ENCODE measurements at regions not wholly inside any gene's neighbourhood (a gene's known extent, or its start where the extent isn't known, plus 50 kb on each side); places are given as distances from the start of the nearest gene placed in this dataset.
"Not testable (repeated sequence)": the region's sequence is repeated elsewhere in the genome, so short reads cannot be mapped to it uniquely, and the experiment has no call there.

DNA sequence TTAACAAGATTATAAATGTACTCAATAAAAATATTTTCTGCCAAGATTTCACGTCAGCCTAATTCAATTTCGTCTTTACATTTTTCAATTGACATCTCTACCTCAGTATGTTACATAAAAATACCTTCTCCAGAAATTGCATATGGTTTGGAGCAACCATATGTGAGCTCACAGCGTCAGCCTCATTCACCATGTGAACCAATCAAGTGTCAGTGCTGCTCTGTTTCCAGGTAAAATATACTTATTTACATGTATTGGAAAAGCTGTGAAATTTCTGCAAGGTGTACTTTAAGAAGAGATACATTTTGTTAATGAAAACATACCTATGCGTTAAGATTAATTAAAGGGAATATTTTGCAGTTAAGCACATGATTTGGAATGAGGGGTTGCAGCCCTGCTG is 110.7 kb upstream of the PRSS1 start:
- no peak for DNase-seq (ENCODE audit: low read depth)

GRCh38 chr7:142637240-142637639 is 112.0 kb upstream of the PRSS1 start:
- DNase-seq (ENCODE audit: low read depth): no peak
- TF ChIP-seq, protein P1, sequence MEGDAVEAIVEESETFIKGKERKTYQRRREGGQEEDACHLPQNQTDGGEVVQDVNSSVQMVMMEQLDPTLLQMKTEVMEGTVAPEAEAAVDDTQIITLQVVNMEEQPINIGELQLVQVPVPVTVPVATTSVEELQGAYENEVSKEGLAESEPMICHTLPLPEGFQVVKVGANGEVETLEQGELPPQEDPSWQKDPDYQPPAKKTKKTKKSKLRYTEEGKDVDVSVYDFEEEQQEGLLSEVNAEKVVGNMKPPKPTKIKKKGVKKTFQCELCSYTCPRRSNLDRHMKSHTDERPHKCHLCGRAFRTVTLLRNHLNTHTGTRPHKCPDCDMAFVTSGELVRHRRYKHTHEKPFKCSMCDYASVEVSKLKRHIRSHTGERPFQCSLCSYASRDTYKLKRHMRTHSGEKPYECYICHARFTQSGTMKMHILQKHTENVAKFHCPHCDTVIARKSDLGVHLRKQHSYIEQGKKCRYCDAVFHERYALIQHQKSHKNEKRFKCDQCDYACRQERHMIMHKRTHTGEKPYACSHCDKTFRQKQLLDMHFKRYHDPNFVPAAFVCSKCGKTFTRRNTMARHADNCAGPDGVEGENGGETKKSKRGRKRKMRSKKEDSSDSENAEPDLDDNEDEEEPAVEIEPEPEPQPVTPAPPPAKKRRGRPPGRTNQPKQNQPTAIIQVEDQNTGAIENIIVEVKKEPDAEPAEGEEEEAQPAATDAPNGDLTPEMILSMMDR (conservative IDR thresholded peaks at IDR 0.05; ENCODE audit: low read depth, low read length): no peak
- no peak overlapping the region for H3K4me3 ChIP-seq (ENCODE audit: low read depth, low read length)

More for the DNA sequence above, 110.7 kb upstream of the PRSS1 start:
- TF ChIP-seq, protein P1 (conservative IDR thresholded peaks at IDR 0.05; ENCODE audit: low read depth, low read length): no peak
- no peak overlapping the region for H3K4me3 ChIP-seq (ENCODE audit: low read depth, low read length)

DNA sequence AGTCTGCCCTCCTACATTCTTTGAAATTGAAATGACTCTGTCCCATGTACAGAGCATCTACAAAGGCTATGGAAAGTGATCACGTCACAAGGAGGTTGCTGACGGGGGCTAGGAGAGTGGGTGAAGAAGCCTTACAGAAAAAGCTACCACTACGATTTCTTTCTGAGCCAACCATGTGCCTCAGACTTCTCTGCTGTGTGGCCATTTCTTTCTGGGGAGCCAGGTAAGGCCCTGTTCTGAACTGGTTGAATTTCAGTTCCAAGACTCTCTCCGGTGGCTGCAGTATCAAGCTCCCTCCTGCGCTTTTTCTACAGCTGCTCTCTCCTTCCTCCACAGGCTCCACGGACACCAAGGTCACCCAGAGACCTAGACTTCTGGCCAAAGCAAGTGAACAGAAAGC is 112.5 kb upstream of the PRSS1 start:
- DNase-seq (ENCODE audit: low read depth): no peak
- TF ChIP-seq, protein P1 (conservative IDR thresholded peaks at IDR 0.05; ENCODE audit: low read depth, low read length): no peak
- H3K4me3 ChIP-seq (ENCODE audit: low read depth, low read length): no peak overlapping the region

DNA sequence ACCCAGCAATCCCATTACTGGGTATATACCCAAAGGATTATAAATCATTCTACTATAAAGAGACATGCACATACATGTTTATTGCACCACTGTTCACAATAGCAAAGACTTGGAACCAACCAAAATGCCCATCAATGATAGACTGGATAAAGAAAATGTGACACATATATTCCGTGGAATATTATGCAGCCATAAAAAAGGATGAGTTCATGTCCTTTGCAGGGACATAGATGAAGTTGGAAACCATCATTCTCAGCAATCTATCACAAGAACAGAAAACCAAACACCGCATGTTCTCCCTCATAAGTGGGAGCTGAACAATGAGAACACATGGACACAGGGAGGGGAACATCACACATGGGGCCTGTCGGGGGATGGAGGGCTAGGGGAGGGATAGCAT is 113.2 kb upstream of the PRSS1 start:
- not testable (repeated sequence) for H3K4me3 ChIP-seq (ENCODE audit: low read depth, low read length); DNase-seq (ENCODE audit: low read depth)

GRCh38 chr7:142632271-142633134 is 116.8 kb upstream of the PRSS1 start:
- TF ChIP-seq, protein P1 (conservative IDR thresholded peaks at IDR 0.05; ENCODE audit: low read depth, low read length): peak; percentile 78
- no peak for DNase-seq (ENCODE audit: low read depth)
- no peak overlapping the region for H3K4me3 ChIP-seq (ENCODE audit: low read depth, low read length)

- TF ChIP-seq, protein P1 (conservative IDR thresholded peaks at IDR 0.05; ENCODE audit: low read depth, low read length): no peak
- no peak overlapping the region for H3K4me3 ChIP-seq (ENCODE audit: low read depth, low read length)
- DNase-seq (ENCODE audit: low read depth): no peak
Observed at GRCh38 chr7:142629588-142630260, 119.5 kb upstream of the PRSS1 start.

GRCh38 chr7:142628945-142629344 is 120.3 kb upstream of the PRSS1 start:
- DNase-seq (ENCODE audit: low read depth): no peak
- TF ChIP-seq, protein P1 (conservative IDR thresholded peaks at IDR 0.05; ENCODE audit: low read depth, low read length): no peak
- no peak overlapping the region for H3K4me3 ChIP-seq (ENCODE audit: low read depth, low read length)

DNA sequence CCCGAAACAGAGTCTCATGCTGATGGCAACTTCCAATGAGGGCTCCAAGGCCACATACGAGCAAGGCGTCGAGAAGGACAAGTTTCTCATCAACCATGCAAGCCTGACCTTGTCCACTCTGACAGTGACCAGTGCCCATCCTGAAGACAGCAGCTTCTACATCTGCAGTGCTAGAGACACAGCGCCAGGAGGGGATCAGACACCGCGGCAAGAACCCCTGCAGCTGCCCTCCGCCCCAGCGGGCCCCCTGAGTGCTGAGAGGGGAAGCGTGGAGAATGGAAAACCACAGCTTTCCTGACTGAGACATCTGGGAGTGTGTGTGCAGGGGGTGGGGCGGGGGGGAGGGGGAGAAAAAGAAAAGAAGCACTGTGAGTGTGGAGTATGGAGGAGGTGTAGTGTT is 122.0 kb upstream of the PRSS1 start:
- DNase-seq (ENCODE audit: low read depth); H3K4me3 ChIP-seq (ENCODE audit: low read depth, low read length): not testable (repeated sequence)
